Activated CD8-positive, alpha-beta memory T cell treated with anti-CD3 and anti-CD28 coated beads, Interleukin-2, amount 50 U/mL, for 24 hours (primary cell): ENCODE measurements at regions not wholly inside any gene's neighbourhood (a gene's known extent, or its start where the extent isn't known, plus 50 kb on each side); places are given as distances from the start of the nearest gene placed in this dataset.
A peak's percentile ranks its signal among the peaks of the same experiment; 100 is the strongest.
"Not testable (repeated sequence)": the region's sequence is repeated elsewhere in the genome, so short reads cannot be mapped to it uniquely, and the experiment has no call there.

ENCODE experiments used
- DNase-seq: peaks from one replicate; pipeline ENCODE4 v3.0.0-alpha.2; 2020; ENCODE audit errors: extremely low read depth

DNA sequence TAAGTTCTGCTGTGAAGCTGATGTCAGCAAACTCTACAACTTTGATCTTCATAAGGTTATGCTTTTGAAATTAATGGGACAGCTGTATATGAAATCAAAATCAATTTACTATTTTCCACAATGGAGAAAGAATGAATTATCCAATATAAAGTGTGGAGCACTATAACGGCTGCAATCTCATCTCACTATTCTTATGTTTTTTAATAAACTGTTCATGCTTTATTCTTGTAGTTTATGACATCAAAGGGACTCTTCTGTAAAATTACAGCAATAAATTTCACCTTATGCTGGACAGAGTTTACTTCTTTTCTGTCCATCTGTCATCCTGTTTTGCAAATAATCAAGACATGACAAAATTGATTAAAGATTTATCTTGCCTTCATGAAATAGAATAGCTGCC, 192.5 kb downstream of the TECRL start:
- no peak for DNase-seq

DNA sequence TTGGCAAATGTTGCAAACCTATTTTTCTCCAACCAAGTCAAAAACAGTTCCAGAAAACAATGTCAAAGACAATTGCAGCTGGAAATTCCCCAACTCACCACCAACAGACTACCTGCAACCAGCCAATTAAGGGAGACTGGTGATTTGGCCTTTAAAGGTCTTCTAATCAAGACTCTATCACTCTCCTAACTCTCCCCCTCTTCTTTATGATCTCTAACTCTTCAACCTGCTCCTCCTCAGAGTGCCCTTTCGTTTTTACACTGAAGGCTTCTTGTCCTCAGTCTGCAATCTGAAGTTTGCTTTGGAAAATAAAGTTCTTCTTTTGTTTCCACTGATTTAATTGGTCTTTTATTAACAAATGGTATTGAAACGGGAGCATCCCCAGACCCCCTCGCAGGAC, 203.9 kb downstream of the TECRL start:
- DNase-seq, result no peak

DNA sequence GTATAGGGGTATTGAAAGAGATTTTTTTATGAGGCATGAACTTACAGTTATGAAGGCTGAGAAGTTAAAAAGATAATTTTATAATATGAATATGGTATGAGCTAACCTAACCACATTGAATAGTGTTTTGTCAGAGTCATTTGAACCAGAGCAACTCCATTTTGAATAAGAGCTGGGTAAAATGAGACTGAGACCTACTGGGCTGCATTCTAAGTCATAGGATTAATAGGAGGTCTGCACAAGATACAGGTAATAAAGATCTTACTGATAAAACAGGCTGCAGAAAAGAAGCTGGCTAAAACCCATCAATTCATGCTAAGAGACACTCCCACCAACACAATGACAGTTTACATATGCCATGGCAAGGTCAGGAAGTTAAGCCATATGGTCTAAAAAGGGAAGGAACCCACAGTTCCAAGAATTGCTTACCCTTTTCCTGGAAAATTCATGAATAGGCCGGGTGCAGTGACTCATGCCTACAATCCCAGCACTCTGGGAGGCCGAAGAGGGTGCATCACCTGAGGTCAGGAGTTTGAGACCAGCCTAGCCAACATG, 209.2 kb downstream of the TECRL start:
- DNase-seq, result no peak

DNA sequence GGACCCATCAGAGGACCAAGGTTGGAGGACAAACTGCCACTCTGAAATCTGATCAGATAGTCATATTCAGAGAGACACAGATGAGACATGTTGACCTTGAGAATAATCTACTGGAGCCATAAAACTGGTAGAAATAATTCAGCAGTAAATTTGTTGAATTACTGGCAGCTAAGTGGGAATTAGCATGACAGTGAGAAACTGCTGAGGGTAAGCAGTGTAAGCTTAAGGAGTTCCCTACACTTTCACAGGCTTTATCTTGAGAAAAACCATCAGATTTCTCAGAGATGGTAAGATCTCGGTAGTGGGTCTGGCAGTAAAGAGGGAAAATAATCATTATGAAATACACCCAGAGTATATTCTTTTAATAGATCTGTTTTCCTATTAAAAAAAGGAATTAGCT, 213.7 kb downstream of the TECRL start:
- DNase-seq, result no peak

DNA sequence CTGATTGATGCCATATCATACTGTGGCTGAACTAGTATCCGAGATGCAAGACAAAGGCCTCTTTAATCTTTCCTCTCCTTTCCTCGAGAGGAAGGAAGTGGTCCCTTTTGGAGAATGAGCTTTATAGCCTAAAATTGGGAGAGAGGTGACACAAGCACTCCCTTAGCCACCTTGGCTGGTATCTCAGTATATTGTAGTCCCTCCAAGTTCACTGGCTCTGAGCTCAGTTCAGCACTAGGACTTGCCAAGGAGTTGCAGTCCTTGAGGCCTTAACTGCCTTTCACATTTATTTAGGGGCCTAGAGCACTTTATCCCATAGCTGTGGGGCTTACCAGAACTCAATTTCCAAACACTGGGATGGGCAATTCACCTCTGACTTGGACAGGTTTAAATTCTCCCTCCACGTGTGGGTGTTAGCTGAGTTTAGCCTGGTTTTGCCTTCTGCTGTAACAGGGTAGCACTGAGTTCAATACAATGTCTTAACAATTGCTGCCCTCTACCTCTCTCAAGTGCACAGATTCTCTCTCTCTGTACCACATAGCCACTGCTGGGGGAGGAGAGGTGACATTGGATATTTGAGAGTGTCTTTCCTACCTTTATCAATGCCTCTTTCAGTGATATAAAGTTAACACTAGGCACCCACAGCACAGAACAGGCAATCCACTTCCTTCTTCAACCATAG, 216.4 kb downstream of the TECRL start:
- no peak for DNase-seq

DNA sequence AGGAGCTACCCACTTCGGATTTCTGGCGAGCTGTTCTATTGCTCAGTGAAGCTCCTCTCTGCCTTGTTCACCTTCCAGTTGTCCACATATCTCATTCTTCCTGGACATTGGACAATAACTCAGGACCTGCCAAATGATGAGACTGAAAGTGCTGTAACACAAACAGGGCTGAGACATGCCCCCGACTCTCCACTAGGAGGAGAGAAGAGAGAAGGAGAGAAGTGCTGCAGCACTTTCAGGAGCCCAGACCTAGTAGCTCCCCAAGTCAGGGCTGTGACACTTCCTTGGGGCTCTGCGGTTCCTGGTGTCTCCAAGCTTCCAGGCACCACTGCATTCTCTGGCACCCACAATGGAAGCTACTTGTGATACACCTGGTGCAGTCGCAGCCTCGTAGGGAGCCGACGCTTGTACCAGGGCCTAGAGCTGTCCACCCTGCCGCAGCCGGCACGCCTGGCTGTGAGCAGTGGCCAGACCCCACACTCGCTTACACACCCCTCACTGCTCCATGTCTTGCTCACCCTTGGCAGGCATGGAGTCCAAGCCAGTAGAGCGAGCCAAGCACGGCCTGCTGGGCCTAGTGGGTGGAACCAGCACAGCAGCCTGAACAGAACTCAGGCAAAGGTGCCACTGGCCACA, 234.9 kb downstream of the TECRL start:
- no peak for DNase-seq

DNA sequence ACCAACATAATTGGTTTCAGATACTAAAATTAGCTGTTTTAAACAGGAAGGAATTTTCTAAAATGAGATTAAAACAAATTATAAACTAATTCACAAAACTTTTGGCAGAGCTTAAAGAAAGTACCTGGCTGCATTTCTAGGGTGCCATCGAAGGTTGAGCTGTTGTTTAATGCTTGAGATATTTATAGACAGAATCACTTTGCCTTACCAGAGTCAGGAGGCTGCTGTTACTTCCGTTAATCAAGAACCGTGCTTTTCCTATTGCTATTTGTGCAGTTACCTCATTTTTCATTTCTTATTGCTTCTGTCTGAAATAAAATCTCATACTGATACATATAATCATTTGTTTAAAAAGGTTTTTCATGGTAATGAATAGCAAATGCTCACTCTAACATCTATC, 242.9 kb downstream of the TECRL start:
- no peak for DNase-seq

DNA sequence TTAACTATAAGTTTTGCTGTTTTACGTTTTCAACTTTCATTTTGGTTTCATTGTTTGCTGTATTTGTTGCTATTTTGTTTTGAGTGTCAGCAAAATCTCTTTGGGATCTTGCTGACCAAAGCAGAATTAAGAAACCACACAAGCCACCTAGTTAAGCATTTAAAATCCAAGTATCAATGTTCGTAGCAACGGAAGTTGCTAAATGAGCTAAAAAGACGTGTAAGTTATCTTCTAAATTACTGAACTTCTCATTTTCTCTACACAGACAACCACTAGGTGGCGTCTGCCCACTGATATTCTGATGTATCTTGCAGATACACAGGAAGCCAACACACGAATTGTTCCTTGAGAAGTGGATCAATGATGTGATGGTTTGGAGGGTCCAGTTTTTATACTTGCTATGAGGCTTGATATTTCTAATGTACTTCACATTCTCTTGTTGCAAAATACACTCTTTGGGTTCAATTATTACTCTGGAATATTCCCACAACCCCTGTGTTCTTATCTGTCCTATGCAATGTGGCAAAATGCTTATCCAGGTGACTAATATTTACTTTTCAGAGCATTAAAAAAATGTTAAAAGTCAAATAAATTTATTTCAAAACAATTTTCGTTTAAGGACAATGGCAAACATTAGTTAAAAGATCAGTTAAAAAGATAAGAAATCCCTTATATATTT, 250.5 kb downstream of the TECRL start:
- DNase-seq, result peak; percentile 3

DNA sequence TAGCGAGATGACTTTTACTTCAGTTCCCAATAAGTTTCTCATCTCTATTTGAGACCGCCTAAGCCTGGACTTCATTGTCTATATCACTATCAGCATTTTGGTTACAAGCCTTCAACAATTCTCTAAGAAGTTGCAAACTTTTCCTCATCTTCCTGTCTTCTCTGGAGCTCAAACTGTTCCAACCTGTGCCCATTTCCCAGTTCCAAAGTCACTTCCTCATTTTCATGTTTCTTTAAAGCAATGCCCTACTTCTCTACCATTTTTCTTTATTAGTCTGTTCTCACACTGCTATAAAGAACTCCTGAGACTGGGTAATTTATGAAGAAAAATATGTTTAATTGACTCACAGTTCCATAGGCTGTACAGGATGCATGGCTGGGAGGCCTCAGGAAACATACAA, 251.9 kb downstream of the TECRL start:
- DNase-seq, result no peak

DNA sequence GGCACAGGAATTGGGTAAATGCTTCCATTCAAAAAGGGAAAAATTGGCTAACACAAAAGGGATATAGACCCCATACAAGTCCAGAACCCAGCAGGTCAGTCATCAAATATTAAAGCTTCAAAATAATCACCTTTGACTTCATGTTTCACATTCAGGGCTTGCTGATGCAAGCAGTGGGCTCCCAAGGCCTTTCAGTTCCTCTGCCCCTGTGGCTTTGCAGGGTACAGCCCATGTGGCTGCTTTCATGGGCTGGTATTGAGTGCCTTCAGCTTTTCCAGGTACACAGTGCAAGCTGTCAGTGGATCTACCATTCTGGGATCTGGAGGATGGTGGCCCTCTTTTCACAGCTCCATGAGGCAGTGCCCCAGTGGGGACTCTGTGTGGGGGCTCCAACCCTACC, 253.0 kb downstream of the TECRL start:
- no peak for DNase-seq

DNA sequence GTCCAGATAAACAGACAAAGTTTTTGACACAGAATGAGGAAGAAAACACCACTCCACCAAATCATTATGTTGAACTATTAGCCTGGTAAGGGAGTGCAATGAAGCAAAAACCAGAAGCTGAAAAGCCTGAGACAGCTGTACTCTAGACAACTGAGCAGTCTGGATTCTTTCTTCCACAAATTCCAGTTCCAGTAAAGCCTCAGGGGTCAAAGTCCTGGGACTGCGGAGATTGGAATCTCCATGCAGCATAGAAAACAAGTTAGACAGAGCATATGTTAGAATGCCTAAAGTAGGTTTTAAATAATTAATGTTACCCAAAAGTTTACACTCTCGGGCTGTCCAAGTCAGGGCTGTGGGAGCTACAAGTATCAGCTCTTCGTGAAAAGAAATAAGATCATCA, 263.2 kb downstream of the TECRL start:
- no peak for DNase-seq

DNA sequence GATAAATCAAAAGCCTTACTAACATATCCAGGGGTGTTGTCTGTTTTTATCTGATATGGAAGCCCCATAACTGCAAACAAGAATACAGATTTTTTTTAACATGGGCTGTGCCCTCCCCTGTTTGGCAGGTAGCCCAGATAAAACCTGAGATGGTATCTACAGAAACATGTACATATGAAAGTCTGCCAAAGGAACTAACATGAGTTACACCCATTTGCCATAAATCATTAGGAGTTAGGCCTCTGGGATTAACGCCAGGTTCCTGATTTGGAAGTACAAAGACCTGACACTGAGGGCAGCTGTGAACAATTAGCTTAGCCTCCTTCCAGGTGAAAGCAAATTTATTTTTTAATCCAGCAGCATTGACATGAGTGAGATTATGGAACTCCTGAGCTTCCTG, 264.3 kb downstream of the TECRL start:
- DNase-seq, result no peak

DNA sequence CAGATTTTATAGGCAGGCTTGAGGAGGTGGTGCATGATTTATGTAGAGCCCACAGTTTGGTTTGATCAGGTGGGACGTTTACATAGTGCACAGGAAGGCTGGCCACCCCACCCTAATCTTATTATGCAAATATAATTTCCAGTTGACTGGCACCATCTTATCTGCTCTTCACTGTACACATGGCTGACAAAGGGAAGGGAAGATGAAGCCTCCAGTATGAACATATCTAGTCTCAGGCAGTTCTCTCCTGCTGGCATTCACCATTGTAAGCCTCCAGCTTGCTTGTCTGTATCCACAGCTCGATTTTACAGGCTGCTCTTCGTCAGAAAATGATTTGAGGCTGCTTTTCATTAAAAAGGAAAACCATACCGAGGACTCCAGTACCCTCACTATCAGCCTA, 278.3 kb downstream of the TECRL start:
- no peak for DNase-seq

DNA sequence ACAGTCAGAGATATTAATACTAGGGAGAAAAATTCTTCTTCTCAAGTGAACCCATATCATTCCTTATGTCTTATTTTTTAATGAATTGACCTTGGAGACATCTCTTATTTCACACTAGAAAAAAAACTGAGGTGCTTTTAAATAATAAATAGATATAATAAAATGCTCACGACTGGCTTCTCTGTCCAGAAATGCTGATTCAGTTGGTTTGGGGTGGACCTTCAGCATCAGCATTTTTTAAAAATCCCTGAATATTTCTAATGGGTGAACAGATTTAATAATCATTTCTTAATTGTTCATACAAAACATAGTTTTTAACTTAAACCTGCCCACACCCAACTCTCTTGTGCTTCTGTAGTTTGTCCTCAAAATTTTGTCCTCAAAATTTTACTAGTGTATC, 283.9 kb downstream of the TECRL start:
- DNase-seq, result no peak

DNA sequence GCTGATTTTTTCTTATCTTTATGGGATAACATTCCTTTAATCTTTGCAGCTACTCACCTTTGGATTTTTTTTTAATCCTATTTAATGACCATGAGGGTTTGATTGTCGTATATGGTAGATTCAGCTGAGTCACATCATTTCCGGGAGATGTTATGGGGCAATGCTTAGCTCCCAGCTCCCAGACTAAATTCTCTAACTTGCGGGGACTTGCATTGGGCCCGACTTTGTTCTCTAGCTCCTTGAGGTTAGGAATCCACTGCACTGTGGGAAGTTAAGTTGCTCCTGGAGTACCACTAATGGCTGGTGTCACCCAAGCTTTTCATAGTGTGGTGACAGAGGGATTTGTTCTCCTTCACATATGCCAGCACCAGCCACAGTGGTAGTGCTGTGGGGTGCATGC, 287.4 kb downstream of the TECRL start:
- DNase-seq, result no peak

DNA sequence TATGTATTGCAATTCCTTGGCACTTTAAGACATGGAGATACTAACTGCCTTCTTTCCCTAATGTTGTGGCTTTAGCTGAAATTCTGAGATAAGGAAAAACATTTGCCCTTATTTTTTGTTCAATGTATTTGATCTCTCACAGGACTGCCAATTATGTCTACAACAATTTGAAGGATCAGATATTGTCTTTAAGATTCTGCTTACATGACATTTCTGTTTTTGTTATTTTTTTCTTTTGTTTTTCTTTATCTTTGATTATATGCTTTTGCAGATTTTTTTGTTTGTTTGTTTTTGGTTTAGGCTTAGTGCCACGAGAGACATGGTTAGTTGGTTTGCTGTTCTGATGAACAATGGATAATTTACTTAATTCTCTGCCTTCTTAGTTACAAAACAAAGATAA, 303.3 kb downstream of the TECRL start:
- DNase-seq, result no peak

DNA sequence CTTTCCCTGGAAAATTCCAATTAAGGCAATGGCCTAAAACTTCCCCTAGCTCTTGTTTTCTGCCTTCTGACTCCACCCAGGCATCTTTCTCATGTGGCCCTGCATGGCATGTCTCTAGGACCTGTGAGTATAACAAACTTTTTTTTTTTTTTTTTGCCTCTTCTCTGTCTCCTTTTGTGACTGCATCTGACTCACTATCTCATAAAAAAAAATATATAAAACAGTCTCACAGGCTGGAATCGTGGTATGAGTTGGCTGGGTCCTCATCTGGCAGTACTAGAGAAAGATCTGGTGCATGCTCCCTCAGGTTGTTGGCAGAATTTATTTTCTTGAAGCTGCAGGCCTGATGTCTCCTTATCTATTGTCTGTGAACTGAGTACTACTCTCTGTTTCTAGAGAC, 313.9 kb downstream of the TECRL start:
- no peak for DNase-seq

DNA sequence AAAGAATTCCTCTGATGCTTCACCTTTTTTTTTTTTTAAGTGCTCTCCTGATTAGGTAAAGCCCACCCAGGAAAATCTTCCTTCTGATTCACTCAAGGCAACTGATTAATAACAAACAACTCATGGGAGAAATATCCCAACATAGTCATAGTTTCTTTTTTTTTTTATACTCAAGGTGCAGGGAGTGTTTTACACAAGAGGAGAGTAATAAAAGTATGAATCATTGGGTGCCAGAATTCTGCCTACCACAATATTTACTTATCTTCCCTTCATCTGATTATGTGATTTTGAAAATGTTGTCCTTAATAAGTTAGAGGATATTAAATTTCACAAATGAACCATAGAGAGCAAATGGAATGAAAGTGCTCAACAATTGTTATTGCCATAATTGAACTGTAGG, 329.9 kb downstream of the TECRL start:
- DNase-seq, result no peak

DNA sequence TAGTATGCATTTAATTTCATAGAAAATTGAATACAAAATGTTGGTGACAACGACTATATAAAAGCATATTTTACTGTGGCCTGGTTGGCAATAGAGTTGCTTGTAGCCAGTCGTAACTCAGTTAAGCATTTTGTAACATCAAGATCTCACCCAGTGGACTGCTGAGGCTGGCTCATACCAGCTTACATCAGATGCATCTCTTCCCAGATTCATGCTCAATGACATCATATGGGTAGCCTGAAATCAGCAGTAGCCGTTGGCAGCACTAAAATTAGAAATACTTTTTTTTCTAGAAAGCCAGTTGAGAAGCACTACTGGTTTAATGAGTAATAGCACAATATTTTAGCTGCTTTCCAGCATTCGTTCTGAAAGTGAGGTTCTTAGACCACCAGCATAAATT, 341.2 kb downstream of the TECRL start:
- DNase-seq, result no peak

DNA sequence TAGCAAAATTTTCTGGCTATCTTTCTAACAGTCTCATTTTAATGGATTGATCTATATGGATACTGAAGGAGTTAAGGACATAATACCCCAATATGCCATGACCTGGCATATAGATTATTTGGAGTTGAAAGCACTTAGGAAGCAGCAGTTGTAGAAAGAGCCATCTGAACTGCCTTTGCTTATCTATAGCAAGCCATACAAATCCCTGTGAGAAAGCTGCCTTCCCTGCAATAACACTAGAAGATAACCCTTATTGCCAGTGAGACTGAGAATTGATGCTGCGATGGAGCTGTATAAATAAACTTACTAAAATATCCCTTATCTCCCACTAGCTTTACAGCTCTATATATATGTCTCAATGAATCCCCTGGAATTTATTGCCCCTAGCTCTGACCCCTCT, 346.3 kb downstream of the TECRL start:
- DNase-seq, result no peak

DNA sequence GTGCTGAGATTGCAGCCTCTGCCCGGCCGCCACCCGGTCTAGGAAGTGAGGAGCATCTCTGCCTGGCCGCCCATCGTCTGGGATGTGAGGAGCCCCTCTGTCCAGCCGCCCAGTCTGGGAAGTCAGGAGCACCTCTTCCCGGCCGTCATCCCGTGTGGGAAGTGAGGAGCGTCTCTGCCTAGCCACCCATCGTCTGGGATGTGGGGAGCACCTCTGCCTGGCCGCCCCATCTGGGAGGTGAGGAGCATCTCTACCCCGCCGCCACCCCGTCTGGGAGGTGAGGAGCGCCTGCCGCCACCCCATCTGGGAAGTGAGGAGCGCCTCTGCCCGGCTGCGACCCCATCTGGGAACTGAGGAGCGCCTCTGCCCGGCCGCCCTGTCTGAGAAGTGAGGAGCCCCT, 372.2 kb downstream of the TECRL start:
- DNase-seq, result not testable (repeated sequence)

DNA sequence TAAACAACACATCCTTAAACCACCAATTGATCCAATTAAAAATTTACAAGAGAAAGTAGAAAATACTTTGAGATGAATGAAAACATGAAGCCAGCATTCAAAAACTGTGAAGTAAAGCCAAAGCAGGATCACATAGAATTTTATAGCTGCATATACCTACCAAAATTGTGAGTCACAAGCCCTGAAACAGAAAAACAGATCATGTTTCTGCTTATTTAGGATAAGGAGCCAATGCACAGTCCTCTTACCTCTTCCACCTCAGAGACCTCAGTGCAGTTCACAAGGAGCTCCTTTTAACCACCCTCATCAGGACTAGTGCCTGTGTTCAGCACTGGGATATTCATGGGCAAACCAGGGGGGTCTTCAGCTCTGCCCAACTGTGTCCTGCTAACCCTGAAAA, 386.7 kb downstream of the TECRL start:
- no peak for DNase-seq

DNA sequence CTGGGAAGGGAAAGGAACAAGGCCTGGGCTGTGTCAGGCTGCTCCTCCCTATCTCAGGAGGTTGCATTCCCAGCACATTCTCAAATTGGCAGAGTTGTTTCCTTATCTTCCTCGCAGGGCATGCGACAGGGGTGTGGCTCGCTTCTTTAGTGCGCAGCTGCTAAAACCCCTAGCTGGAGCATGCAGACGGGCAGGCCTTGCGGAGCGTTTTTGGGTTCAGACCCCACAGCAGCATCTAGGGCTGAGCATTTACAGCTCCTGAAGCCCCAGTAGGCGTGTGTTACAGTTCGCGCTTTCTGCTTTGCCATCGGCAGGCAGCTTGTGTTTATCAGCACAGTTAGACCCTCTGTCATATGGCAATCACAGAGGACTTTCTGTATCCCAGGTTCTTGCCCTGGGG, 392.4 kb downstream of the TECRL start:
- no peak for DNase-seq
